ENCODE measurements at regions not wholly inside any gene's neighbourhood (a gene's known extent, or its start where the extent isn't known, plus 50 kb on each side); places are given as distances from the start of the nearest gene placed in this dataset.

GRCh38 chr5:79186021-79186420 lies 49.9 kb upstream of the JMY start (continued):
- TF ChIP-seq CTCF (conservative IDR thresholded peaks at IDR 0.05; ENCODE audit: low read depth in 2 of 2) (no peak), ZNF114 (CRISPR knock-in tag; IDR thresholded peaks at IDR 0.05) (no peak)
